ENCODE measurements at regions not wholly inside any gene's neighbourhood (a gene's known extent, or its start where the extent isn't known, plus 50 kb on each side); places are given as distances from the start of the nearest gene placed in this dataset.

- DNase-seq, result no peak
Observed at GRCh38 chr16:5604770-5605169, 507.2 kb upstream of the EEF2KMT start.

GRCh38 chr16:5603836-5604235, 506.2 kb upstream of the EEF2KMT start:
- no peak for DNase-seq

- no peak for DNase-seq
Observed at GRCh38 chr16:5601957-5602356, 504.4 kb upstream of the EEF2KMT start.

DNA sequence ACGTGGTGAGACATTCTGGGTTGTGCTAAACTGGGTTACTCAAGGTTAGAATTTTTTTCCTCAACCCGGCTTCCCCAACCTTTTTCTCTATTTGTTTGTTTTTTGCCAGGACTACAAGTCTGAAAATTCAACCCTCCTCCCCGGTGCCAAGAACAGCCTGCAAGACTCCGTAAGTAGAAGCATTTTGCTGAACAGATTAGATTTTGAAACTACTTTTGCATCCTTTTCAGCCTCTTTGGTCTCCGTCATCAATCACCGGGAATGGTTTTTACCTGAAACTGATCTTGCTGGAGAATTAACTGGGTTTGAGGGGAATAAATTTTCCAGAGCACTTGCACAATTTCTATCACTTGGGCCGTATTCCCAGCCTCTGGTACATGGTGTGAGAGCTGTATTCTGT, 501.2 kb upstream of the EEF2KMT start:
- no peak for DNase-seq

- no peak for DNase-seq
Observed at GRCh38 chr16:5595849-5596248, 498.3 kb upstream of the EEF2KMT start.

GRCh38 chr16:5590416-5590815, 492.8 kb upstream of the EEF2KMT start:
- DNase-seq, result no peak

GRCh38 chr16:5589812-5590373, 492.3 kb upstream of the EEF2KMT start:
- DNase-seq, result no peak

DNA sequence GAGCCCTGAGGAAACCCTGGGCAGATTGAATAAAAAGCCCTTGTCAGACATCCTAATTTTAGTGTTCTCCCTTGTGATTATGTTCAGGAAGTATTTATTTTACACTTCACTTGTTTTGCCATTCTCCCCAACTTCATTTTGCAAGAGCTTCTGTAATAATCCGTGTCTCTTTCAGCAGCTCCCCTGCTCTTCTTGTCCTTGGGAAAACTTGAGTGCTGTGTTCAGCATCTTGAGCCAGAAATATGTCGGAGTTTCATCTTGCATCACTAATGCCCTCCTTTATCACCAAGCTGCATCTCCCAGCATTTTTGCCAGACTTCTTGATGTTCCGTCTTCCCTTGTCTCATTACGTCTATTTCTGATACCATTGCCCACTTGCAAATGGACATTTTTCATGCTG, 486.5 kb upstream of the EEF2KMT start:
- DNase-seq, result no peak

GRCh38 chr16:5582529-5582928, 484.9 kb upstream of the EEF2KMT start:
- DNase-seq, result no peak

DNA sequence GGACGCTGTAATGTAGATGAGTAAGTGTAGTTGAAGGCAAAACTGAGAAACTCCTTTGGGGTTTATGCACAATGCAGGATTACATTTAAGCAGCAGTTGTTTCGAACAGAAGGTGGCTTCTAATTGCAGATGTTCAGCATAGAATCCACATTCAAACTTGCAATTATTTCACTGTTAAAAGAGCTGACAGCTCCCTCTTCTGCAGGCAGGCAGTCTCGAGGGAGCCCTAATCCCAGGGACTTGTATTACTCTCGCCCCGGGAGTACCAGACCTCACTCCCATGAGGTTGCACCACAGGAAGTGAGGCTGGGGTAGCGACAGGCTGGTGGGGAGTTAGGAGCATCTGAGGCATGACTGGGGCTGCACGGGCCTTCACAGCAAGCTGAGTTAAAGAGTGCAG, 484.3 kb upstream of the EEF2KMT start:
- no peak for DNase-seq

DNA sequence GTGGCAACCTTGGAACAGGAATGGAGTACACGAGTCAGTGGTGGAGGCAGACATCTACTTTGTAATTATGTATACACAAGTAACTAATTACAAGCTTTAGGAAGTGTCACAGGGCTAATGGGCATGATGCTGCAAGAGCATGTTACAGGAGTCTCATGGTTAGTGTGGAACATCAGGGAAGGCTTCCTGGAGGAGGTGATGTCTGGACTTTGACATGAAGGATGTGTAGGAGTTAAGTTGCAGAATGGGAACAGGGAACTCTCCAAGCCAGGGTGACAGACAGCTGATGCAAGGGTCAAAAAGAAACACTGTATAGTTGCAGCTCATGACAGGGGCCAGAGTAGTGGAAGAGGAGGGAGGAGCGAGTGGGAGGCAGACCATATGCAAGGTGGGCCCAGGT, 483.8 kb upstream of the EEF2KMT start:
- no peak for DNase-seq

GRCh38 chr16:5580772-5581171, 483.2 kb upstream of the EEF2KMT start:
- DNase-seq, result no peak

DNA sequence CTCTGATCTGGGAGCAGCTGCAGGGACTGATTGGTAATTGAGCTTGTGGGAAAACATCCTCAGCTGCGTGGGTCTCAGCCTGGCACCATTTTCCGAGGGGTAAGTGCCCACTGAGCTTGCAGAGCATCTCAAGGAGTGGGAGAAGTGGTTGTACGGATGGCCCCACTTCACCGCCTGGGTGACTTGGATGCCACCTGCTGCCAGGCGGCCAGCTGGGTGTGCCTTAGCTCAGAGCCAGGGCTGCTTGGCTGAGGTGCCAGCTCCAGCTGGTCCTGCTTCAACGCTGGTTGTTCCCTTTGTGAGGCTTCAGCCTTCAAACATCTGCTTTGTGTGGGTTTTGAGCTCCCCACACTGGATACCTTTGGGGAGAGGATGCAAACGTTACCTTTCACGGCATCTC, 482.7 kb upstream of the EEF2KMT start:
- DNase-seq, result no peak

DNA sequence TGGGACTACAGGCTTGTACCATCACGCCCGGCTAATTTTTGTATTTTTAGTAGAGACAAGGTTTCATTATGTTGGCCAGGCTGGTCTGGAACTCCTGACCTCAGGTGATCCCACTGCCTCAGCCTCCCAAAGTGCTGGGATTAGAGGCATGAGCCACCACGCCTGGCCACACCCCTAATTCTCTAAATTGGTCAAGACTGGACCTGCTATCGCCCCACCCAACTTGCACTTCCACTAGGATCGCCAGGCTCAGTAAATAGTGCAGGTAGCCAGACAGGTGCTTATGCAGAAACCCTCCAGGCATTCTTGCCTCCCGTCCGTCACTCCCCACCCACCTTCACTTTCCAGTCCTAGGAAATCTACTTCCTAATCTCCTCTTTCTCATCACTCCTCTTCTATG, 481.4 kb upstream of the EEF2KMT start:
- no peak for DNase-seq

GRCh38 chr16:5577463-5577862, 479.9 kb upstream of the EEF2KMT start:
- DNase-seq, result no peak

GRCh38 chr16:5575646-5576245, 478.2 kb upstream of the EEF2KMT start:
- DNase-seq, result no peak

DNA sequence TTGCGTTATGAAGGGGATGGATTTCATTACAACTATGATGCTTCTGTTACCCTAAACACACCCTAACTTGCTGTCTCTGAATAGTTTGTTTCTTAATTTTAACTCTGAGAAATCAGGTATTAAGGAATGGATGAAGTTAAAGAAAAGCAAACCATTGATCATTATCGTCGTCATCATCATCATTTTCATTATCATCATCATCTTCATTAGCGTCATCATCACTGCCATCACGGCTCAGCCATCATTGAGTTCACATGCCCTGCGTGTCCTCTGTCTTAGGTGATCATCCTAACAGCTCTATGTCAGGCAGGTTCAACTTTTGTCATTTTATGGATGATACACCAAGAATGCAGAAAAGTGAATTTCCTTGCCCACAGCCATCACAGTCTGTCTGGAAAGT, 477.5 kb upstream of the EEF2KMT start:
- no peak for DNase-seq

- no peak for DNase-seq
Observed at GRCh38 chr16:5572056-5572455, 474.5 kb upstream of the EEF2KMT start.

- DNase-seq, result no peak
Observed at GRCh38 chr16:5571446-5571845, 473.9 kb upstream of the EEF2KMT start.

DNA sequence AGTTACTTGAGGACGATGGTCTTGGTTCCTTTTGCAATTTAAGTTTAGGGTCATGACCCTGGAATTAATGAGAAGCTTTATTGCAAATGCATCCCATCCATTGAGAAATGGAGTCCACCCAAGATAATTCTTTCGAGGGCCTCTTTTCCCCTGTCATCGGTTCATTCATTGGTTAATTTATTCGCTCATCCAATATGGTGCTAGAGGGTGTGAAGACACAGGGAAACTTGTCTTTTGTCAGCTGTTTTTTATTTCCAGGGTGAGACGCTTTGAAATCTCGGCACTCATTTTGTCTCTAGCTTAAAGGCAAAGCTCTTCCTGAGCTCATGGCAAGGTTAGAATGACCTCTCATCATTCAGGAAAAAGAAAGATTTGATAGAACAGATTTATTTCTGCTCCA, 464.2 kb upstream of the EEF2KMT start:
- no peak for DNase-seq

DNA sequence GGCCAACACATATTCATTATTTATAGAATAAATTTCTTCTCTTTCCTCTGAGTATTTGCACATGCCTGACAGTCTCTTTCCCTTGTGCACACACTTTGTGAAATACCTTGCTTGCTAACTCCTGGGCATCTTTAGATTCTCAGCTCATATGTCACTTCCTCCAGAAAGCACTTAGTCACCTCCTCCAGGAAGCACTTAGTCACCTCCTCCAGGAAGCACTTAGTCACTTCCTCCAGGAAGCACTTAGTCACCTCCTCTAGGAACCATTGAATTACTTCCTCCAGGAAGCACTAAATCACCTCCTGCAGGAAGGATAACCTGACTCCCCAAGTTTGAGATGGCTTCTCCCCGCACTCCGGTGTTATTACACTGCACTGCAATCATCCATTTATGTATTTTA, 462.5 kb upstream of the EEF2KMT start:
- no peak for DNase-seq

- DNase-seq, result no peak
Observed at GRCh38 chr16:5557966-5558365, 460.4 kb upstream of the EEF2KMT start.

DNA sequence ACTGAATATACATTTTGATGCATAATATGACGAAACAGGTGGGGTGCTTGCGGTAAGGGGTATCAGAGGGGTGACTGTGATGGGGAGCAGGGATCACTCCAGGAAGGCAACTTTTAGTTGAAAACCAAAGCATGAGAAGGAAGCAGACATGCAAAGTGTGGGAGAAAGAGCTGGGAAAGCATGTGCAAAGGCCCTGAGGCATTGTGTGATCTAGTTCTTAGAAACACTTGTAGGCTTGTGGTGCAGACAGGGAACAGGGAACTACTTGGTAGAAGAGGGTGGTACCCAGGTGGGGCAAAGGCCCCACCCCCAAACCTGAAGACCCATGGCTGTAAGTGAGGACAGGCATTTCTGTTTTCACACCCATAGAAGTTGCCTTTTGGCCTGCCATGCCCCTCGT, 459.9 kb upstream of the EEF2KMT start:
- DNase-seq, result no peak

- no peak for DNase-seq
Observed at GRCh38 chr16:5556158-5556810, 458.7 kb upstream of the EEF2KMT start.

GRCh38 chr16:5551909-5552308, 454.3 kb upstream of the EEF2KMT start:
- DNase-seq, result no peak

All from GF-D8 (cell line).